Activated B cell treated with CpG ODN at 0.5 μM for 24 hours (primary cell): ENCODE measurements at regions not wholly inside any gene's neighbourhood (a gene's known extent, or its start where the extent isn't known, plus 50 kb on each side); places are given as distances from the start of the nearest gene placed in this dataset.

ENCODE experiments used
- ATAC-seq: fragments of 200-7000 bp; cut with Tn5 transposase; one replicate; pipeline ENCODE4 v1.10.0; 2021; ENCODE audit warnings: low read depth, mild to moderate bottlenecking, moderate library complexity
- CTCF ChIA-PET: fragments of 350-600 bp; sonication (Branson Sonifier 250); formaldehyde crosslinking; loops from one replicate; lab custom pipeline; 2021; ENCODE audit warnings: antibody characterized with exemption; lab: Charles Lee
- POLR2A ChIA-PET: fragments of 350-600 bp; sonication (Branson Sonifier 250); formaldehyde crosslinking; loops from one replicate; lab custom pipeline; 2021; ENCODE audit warnings: antibody characterized with exemption; lab: Charles Lee
- DNase-seq: peaks from one replicate; pipeline ENCODE4 v3.0.0; 2022
- H3K27ac Mint-ChIP-seq: one replicate; pipeline ENCODE4 v1.8.0; 2020; ENCODE audit warnings: mixed read lengths
- H3K27me3 Mint-ChIP-seq: one replicate; pipeline ENCODE4 v1.8.0; 2021; ENCODE audit warnings: mixed read lengths
- H3K36me3 Mint-ChIP-seq: one replicate; pipeline ENCODE4 v1.8.0; 2021; ENCODE audit warnings: low read depth, mixed read lengths
- H3K4me1 Mint-ChIP-seq: one replicate; pipeline ENCODE4 v1.8.0; 2021; ENCODE audit warnings: mixed read lengths
- H3K4me3 Mint-ChIP-seq: one replicate; pipeline ENCODE4 v1.8.0; 2020; ENCODE audit warnings: mild to moderate bottlenecking, mixed read lengths
- H3K9me3 Mint-ChIP-seq: one replicate; pipeline ENCODE4 v1.8.0; 2020; ENCODE audit warnings: mixed read lengths
- CTCF ChIP-seq: fragments of 200-600 bp; IDR thresholded peaks from one replicate; pipeline ENCODE4 v1.8.0; 2022; ENCODE audit warnings: antibody characterized with exemption, mild to moderate bottlenecking
- intact Hi-C: fragments of 100-400 bp; cut with micrococcal nuclease; formaldehyde crosslinking; loops from one replicate; pipeline ENCODE4 v1.15.1; 2024

DNA sequence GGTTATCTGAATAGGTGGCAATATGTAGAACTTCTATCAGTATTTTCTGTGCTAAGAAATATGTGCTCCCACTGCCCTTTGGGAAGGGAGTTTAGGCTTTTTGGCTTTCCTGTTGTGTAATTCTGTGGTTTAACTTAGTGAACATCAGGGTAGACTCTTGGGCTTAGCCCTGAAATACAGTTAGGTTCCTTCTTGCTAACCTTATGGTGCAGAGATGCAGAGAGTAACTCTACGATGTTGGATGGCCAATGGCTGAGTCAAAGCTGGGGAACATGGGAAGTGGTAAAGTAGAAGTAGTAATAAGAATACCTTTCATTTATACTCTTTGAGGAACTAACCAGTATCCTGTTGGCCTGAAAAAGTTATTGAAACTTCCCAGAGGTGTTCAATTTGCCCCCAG, 80.8 kb upstream of the IL12A start:
- no peak overlapping the region for H3K27ac Mint-ChIP-seq
- no peaks in the 10 kb centered on the region for H3K9me3 Mint-ChIP-seq
- ATAC-seq (no peak), DNase-seq (no peak)
- CTCF ChIA-PET = no interaction called here
- TF ChIP-seq CTCF = no peak
- peaks cover 33% of the 10 kb centered on the region for H3K4me1 Mint-ChIP-seq
- H3K27me3 Mint-ChIP-seq = no peaks in the 10 kb centered on the region
- POLR2A ChIA-PET = no interaction called here
- no peaks in the 10 kb centered on the region for H3K36me3 Mint-ChIP-seq
- no peak overlapping the region for H3K4me3 Mint-ChIP-seq
- intact Hi-C loops = no loop called here

- ChIA-PET POLR2A (interaction anchor here (0.7 kb wide), 1 partner anchor 489 kb away, joined by 3 read pairs; no protein-coding TSS in a partner anchor), CTCF (interaction anchor here (0.6 to 2.4 kb wide), 2 partner anchors 26 to 128 kb away, joined by 4 to 6 read pairs; no protein-coding TSS in a partner anchor)
- H3K36me3 Mint-ChIP-seq = no peaks in the 10 kb centered on the region
- peaks cover 17% of the 10 kb centered on the region for H3K4me1 Mint-ChIP-seq
- peak overlapping the region; percentile 79 for H3K27ac Mint-ChIP-seq
- H3K27me3 Mint-ChIP-seq = no peaks in the 10 kb centered on the region
- H3K4me3 Mint-ChIP-seq = peak overlapping the region; percentile 82
- intact Hi-C loops = no loop called here
- no peaks in the 10 kb centered on the region for H3K9me3 Mint-ChIP-seq
- TF ChIP-seq CTCF = no peak
- ATAC-seq = no peak
- no peak for DNase-seq
Measured at GRCh38 chr3:159910991-159911663, 77.5 kb upstream of the IL12A start.

GRCh38 chr3:159911664-159912037, 77.0 kb upstream of the IL12A start:
- H3K9me3 Mint-ChIP-seq = no peaks in the 10 kb centered on the region
- ChIA-PET POLR2A (interaction anchor here (0.7 kb wide), 1 partner anchor 489 kb away, joined by 3 read pairs; no protein-coding TSS in a partner anchor), CTCF (interaction anchor here (2.4 kb wide), 1 partner anchor 27 kb away, joined by 6 read pairs; no protein-coding TSS in a partner anchor)
- DNase-seq = no peak
- peaks cover 17% of the 10 kb centered on the region for H3K4me1 Mint-ChIP-seq
- no peak for TF ChIP-seq CTCF
- H3K27me3 Mint-ChIP-seq = no peaks in the 10 kb centered on the region
- intact Hi-C loops = no loop called here
- peak overlapping the region; percentile 82 for H3K4me3 Mint-ChIP-seq
- no peak overlapping the region for H3K27ac Mint-ChIP-seq
- no peaks in the 10 kb centered on the region for H3K36me3 Mint-ChIP-seq
- ATAC-seq = no peak

DNA sequence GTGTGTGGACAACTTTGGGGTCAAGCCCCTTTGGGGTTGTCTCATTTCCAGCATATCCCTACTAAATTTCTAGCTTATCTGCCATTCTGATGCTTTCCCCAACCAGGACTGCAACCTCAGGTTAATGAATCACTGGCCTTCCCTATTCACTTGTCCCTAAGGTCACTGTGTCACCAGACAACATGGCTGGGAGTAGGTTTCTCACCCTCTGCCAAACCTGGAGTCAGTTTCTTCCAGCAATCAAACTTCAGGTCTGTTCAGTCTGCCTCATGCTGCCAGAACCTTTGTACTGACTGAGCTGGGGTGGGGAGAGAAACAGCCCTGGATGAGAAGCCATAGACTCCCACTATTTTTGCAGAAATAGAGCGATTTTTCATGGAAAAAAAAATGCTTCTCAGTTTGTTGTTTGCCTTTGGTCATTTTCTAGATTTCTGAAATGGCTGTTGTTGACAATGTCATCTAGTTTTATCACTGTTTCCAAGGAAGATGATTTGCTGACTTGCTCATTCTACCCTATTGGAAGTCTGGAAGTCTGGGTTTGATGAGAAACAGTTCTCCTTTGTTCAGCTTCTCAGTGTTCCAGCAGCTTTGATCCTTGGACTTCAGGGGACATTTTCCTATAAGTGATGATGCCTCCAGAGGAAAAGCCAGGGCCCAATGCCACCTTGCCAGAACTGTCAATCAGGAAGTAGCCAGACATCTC, 74.8 kb upstream of the IL12A start:
- no peak overlapping the region for H3K4me3 Mint-ChIP-seq
- no peak overlapping the region for H3K27ac Mint-ChIP-seq
- H3K36me3 Mint-ChIP-seq = no peaks in the 10 kb centered on the region
- DNase-seq (no peak), ATAC-seq (no peak)
- TF ChIP-seq CTCF = no peak
- peaks cover 17% of the 10 kb centered on the region for H3K4me1 Mint-ChIP-seq
- POLR2A ChIA-PET = no interaction called here
- intact Hi-C loops = no loop called here
- CTCF ChIA-PET = no interaction called here
- H3K27me3 Mint-ChIP-seq = no peaks in the 10 kb centered on the region
- no peaks in the 10 kb centered on the region for H3K9me3 Mint-ChIP-seq

GRCh38 chr3:159914426-159914825, 74.2 kb upstream of the IL12A start:
- TF ChIP-seq CTCF = no peak
- no peak overlapping the region for H3K4me3 Mint-ChIP-seq
- CTCF ChIA-PET = interaction anchor here (1.2 kb wide), 1 partner anchor 92 kb away, joined by 4 read pairs; no protein-coding TSS in a partner anchor
- H3K4me1 Mint-ChIP-seq = peaks cover 20% of the 10 kb centered on the region
- no peak for DNase-seq
- no peak overlapping the region for H3K27ac Mint-ChIP-seq
- intact Hi-C loops = no loop called here
- POLR2A ChIA-PET = no interaction called here
- H3K9me3 Mint-ChIP-seq = no peaks in the 10 kb centered on the region
- ATAC-seq = no peak
- H3K36me3 Mint-ChIP-seq = no peaks in the 10 kb centered on the region
- H3K27me3 Mint-ChIP-seq = no peaks in the 10 kb centered on the region
